Gastrocnemius medialis (tissue), 4 donors: ENCODE measurements at regions not wholly inside any gene's neighbourhood (a gene's known extent, or its start where the extent isn't known, plus 50 kb on each side); places are given as distances from the start of the nearest gene placed in this dataset.

Experiments
- ATAC-seq, 2 donors: fragments of 150-250 bp; one replicate each; pipeline ENCODE4 v1.9.1; 2016
- DNase-seq, 2 donors: peaks; one replicate each; pipeline ENCODE4 v3.0.0-alpha.2; 2019
- H3K27ac ChIP-seq, 4 donors: fragments of 200-600 bp; sonication (generic); 1 replicate in 1 of 4; 2 replicates in 3 of 4; pipeline ENCODE4 v1.5.1; 2016 to 2018; ENCODE audit warnings: mild to moderate bottlenecking in 2 of 4, moderate library complexity in 1 of 4
- H3K27me3 ChIP-seq, 3 donors: fragments of 200-600 bp; sonication (generic) in 2 of 3; 1 replicate in 1 of 3; 2 replicates in 2 of 3; pipeline versions ENCODE4 v1.5.1 to v1.6.0; 2016 to 2019; ENCODE audit warnings: mild to moderate bottlenecking in 1 of 3, moderate library complexity in 1 of 3
- H3K36me3 ChIP-seq, 2 donors: fragments of 200-600 bp; sonication (generic) in 1 of 2; one replicate each; pipeline ENCODE4 v1.5.1; 2017 to 2018
- H3K4me1 ChIP-seq, 2 donors: fragments of 200-600 bp; sonication (generic) in 1 of 2; one replicate each; pipeline ENCODE4 v1.5.1; 2016 to 2017; ENCODE audit warnings: mild to moderate bottlenecking in 2 of 2
- H3K4me3 ChIP-seq, 4 donors: fragments of 200-600 bp; sonication (generic) in 3 of 4; 1 replicate in 1 of 4; 2 replicates in 3 of 4; pipeline ENCODE4 v1.5.1; 2016 to 2019; ENCODE audit warnings: mild to moderate bottlenecking in 2 of 4
- H3K9me3 ChIP-seq, 3 donors: fragments of 200-600 bp; sonication (generic) in 2 of 3; 1 replicate in 1 of 3; 2 replicates in 2 of 3; pipeline ENCODE4 v1.5.1; 2016 to 2019
- POLR2A ChIP-seq, 2 donors: fragments of 450-650 bp; IDR thresholded peaks; one replicate each; pipeline ENCODE4 v1.6.1; 2017; ENCODE audit warnings: antibody characterized with exemption in 2 of 2, mild to moderate bottlenecking in 2 of 2, moderate library complexity in 2 of 2
- in situ Hi-C, 4 donors: fragments of 200-750 bp; cut with MboI; loops; one replicate each; pipeline versions ENCODE4 v1.15.0 to v1.8.0; 2017; ENCODE audit warnings: low sequenced_read_pairs in 4 of 4
- intact Hi-C: fragments of 100-400 bp; cut with DNase I; formaldehyde crosslinking; loops from one replicate; pipeline ENCODE4 v1.15.1; 2023; ENCODE audit warnings: low total_unique reads
- TF ChIP-seq, protein P1 (sequence below), 5 experiments: fragments of 450-650 bp in 3 of 5; fragments of 200-600 bp in 2 of 5; sonication (generic) in 2 of 5; IDR thresholded peaks in 4 of 5; conservative IDR thresholded peaks in 1 of 5; 1 replicate in 4 of 5; 2 replicates in 1 of 5; pipeline ENCODE4 v1.5.1; 2016 to 2019; ENCODE audit warnings: antibody characterized with exemption in 5 of 5, mild to moderate bottlenecking in 3 of 5, moderate library complexity in 3 of 5

DNA sequence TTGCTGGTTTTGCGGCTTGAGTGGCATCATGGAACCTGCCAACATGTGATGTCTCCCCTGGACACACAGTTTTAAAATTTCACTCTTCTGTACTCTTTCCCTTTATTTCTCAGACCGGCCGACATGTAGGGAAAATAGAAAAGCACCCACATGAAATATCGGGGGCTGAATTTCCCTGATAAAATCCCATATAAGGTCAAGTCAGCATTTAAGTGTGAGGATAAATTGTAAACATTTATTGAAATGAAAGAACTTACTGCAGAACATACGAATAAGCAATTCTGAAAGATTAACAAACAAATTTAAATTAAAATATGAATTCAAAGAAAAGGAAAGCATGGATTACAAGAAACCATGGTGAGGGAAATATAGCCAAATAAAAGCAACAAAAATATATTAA lies 345.5 kb downstream of the EPHA7 start:
- Histone ChIP-seq H3K36me3 (no peaks in the 10 kb centered on the region), H3K27me3 (no peaks in the 10 kb centered on the region), H3K4me1 (no peaks in the 10 kb centered on the region), H3K4me3 (no peak overlapping the region), H3K9me3 (no peaks in the 10 kb centered on the region), H3K27ac (no peak overlapping the region)
- DNase-seq (no peak), ATAC-seq (no peak)
- intact Hi-C loops (no loop called here), in situ Hi-C loops (no loop called here)
- TF ChIP-seq POLR2A (IDR thresholded peaks at IDR 0.05) = no peak
- TF ChIP-seq, protein P1, sequence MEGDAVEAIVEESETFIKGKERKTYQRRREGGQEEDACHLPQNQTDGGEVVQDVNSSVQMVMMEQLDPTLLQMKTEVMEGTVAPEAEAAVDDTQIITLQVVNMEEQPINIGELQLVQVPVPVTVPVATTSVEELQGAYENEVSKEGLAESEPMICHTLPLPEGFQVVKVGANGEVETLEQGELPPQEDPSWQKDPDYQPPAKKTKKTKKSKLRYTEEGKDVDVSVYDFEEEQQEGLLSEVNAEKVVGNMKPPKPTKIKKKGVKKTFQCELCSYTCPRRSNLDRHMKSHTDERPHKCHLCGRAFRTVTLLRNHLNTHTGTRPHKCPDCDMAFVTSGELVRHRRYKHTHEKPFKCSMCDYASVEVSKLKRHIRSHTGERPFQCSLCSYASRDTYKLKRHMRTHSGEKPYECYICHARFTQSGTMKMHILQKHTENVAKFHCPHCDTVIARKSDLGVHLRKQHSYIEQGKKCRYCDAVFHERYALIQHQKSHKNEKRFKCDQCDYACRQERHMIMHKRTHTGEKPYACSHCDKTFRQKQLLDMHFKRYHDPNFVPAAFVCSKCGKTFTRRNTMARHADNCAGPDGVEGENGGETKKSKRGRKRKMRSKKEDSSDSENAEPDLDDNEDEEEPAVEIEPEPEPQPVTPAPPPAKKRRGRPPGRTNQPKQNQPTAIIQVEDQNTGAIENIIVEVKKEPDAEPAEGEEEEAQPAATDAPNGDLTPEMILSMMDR (IDR thresholded peaks at IDR 0.05 in 4 of 5, conservative IDR thresholded peaks at IDR 0.05 in 1 of 5) = no peak

DNA sequence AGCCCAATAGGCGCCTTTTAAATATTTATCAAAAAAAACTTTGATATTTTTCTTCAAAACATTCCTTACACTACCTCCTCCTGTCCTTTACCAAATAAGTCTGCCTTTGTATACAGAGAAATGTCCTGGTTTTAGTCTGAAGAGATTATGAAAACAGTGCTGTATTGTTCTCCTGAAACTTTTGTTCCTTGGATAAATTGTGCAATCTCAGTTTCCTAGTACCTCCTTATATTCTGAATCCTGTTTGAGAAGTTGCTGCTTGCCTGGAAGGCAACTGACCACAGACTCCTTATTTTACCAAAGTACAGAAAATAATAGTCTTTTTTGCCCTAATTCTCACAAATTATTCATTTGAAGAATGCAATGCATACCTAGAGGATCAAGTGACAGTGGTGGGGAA lies 349.5 kb downstream of the EPHA7 start:
- no peak for DNase-seq
- intact Hi-C loops = no loop called here

DNA sequence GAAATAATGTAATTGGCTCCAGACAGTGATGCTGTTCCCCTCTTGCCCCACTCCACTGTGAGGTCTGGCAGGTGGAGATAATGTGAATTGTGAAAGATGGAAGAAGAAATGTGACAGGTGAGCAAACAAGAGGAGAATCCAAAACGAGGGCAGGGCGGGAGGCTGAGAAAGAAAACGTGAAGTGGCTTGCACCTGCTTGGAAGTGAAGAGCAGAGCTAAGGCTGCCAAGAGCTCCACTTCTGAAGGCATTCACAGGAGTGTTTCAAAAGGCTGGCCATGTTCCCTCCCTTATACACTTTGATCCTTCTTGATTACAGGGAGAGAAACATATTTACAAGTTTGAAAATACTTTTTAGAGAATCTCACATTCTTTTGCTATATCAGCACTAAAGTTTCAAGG lies 359.4 kb downstream of the EPHA7 start:
- intact Hi-C loops = no loop called here
- TF ChIP-seq, protein P1 (IDR thresholded peaks at IDR 0.05 in 4 of 5, conservative IDR thresholded peaks at IDR 0.05 in 1 of 5) = no peak
- TF ChIP-seq POLR2A (IDR thresholded peaks at IDR 0.05) = no peak
- DNase-seq (no peak), ATAC-seq (no peak)
- H3K9me3 ChIP-seq = no peaks in the 10 kb centered on the region
- H3K4me3 ChIP-seq = no peak overlapping the region
- in situ Hi-C loops = no loop called here
- no peaks in the 10 kb centered on the region for H3K4me1 ChIP-seq
- no peaks in the 10 kb centered on the region for H3K36me3 ChIP-seq
- no peaks in the 10 kb centered on the region for H3K27me3 ChIP-seq
- H3K27ac ChIP-seq = no peak overlapping the region

More for the DNA sequence above, 349.5 kb downstream of the EPHA7 start:
- no peak for TF ChIP-seq POLR2A (IDR thresholded peaks at IDR 0.05)
- TF ChIP-seq, protein P1 (IDR thresholded peaks at IDR 0.05 in 4 of 5, conservative IDR thresholded peaks at IDR 0.05 in 1 of 5) = no peak
- Histone ChIP-seq H3K9me3 (no peaks in the 10 kb centered on the region), H3K4me3 (no peak overlapping the region), H3K4me1 (no peaks in the 10 kb centered on the region), H3K27me3 (no peaks in the 10 kb centered on the region), H3K36me3 (no peaks in the 10 kb centered on the region), H3K27ac (no peak overlapping the region)
- ATAC-seq = no peak
- in situ Hi-C loops = no loop called here

DNA sequence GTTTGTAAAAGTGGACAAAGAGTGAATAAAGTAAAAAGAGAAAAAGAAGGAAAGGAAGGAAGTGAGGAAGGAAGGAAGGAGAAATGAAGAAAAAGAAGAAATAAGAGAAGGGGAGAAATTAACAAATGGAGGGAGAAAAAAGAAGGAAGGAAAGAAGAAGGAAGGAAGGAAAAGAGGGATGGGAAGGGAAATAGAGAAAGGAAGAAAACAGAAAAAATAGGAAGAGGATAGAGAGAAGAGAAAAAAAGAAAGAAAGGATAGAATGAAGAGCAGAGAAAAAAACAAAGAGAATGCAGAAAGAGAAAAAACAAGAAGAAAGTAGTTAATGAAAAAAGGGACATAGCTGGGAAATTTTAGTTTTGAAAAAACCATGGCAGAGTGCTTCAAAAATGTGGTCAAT lies 361.8 kb downstream of the EPHA7 start:
- H3K9me3 ChIP-seq = no peaks in the 10 kb centered on the region
- TF ChIP-seq, protein P1 (IDR thresholded peaks at IDR 0.05 in 4 of 5, conservative IDR thresholded peaks at IDR 0.05 in 1 of 5) = no peak
- TF ChIP-seq POLR2A (IDR thresholded peaks at IDR 0.05) = no peak
- intact Hi-C loops (no loop called here), in situ Hi-C loops (no loop called here)
- DNase-seq (no peak), ATAC-seq (no peak)
- H3K36me3 ChIP-seq = no peaks in the 10 kb centered on the region
- H3K27ac ChIP-seq = no peak overlapping the region
- H3K4me1 ChIP-seq = no peaks in the 10 kb centered on the region
- H3K27me3 ChIP-seq = no peaks in the 10 kb centered on the region
- no peak overlapping the region for H3K4me3 ChIP-seq

DNA sequence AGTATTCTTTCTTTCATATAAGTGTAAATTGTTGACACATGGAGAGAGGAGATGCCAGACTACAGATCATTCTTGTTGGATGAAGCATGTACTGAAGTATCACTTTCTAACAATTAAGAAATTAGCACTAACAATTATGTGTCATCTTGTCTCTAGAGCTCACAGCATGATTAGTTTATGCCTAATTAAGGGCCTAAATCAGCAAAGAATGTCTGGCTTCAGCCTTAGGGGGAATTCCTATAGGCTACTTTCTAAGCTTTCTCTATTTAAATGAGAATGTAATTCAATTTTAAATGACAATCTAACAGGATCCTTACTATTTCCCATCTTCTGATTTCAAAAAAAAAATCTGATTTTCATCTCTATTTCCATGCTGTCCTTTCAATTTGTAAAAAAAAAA lies 371.0 kb downstream of the EPHA7 start:
- H3K27me3 ChIP-seq = no peaks in the 10 kb centered on the region
- no peaks in the 10 kb centered on the region for H3K4me1 ChIP-seq
- DNase-seq = no peak
- intact Hi-C loops = no loop called here
- H3K27ac ChIP-seq = no peak overlapping the region
- in situ Hi-C loops = no loop called here
- no peak for TF ChIP-seq POLR2A (IDR thresholded peaks at IDR 0.05)
- TF ChIP-seq, protein P1 (IDR thresholded peaks at IDR 0.05 in 4 of 5, conservative IDR thresholded peaks at IDR 0.05 in 1 of 5) = no peak
- no peaks in the 10 kb centered on the region for H3K9me3 ChIP-seq
- no peaks in the 10 kb centered on the region for H3K36me3 ChIP-seq
- no peak overlapping the region for H3K4me3 ChIP-seq
- no peak for ATAC-seq
